ENCODE measurements at regions not wholly inside any gene's neighbourhood (a gene's known extent, or its start where the extent isn't known, plus 50 kb on each side); places are given as distances from the start of the nearest gene placed in this dataset.

GRCh38 chr13:24083141-24083540, 77.4 kb upstream of the SPATA13 start:
- intact Hi-C loops (cut with DNase I; ENCODE audit: low total_unique reads) = no loop called here
- Histone ChIP-seq H3K27ac (no peak overlapping the region), H3K4me3 (no peak overlapping the region)

GRCh38 chr13:24083722-24084421, 76.6 kb upstream of the SPATA13 start:
- TF ChIP-seq CTCF (IDR thresholded peaks at IDR 0.05) = no peak
- no peak for TF ChIP-seq POLR2A (IDR thresholded peaks at IDR 0.05)
- intact Hi-C loops (cut with DNase I; ENCODE audit: low total_unique reads) = no loop called here
- H3K27ac ChIP-seq = no peak overlapping the region
- no peaks in the 10 kb centered on the region for H3K9me3 ChIP-seq
- peak; percentile 43 for DNase-seq
- H3K27me3 ChIP-seq = no peaks in the 10 kb centered on the region
- H3K4me3 ChIP-seq = no peak overlapping the region
- no peaks in the 10 kb centered on the region for H3K36me3 ChIP-seq (ENCODE audit: low read depth, missing control alignments)
- peaks cover 23% of the 10 kb centered on the region for H3K4me1 ChIP-seq
- WGBS, 2 donors = 29 to 52% methylated on average over 15 of the region's 15 CpGs

More at GRCh38 chr13:24083141-24083540, 77.4 kb upstream of the SPATA13 start:
- DNase-seq = no peak
- Histone ChIP-seq H3K36me3 (ENCODE audit: low read depth, missing control alignments) (no peaks in the 10 kb centered on the region), H3K9me3 (no peaks in the 10 kb centered on the region), H3K27me3 (no peaks in the 10 kb centered on the region), H3K4me1 (peaks cover 23% of the 10 kb centered on the region)
- TF ChIP-seq POLR2A (IDR thresholded peaks at IDR 0.05) (no peak), CTCF (IDR thresholded peaks at IDR 0.05) (no peak)
- WGBS, 2 donors = 73 to 81% methylated on average over 5 of the region's 5 CpGs

- H3K4me1 ChIP-seq = peaks cover 23% of the 10 kb centered on the region
- no peak overlapping the region for H3K4me3 ChIP-seq
- DNase-seq = no peak
- no peak overlapping the region for H3K27ac ChIP-seq
- WGBS, 2 donors = 96 to 97% methylated on average over 4 of the region's 4 CpGs
- no peaks in the 10 kb centered on the region for H3K27me3 ChIP-seq
- no peak for TF ChIP-seq POLR2A (IDR thresholded peaks at IDR 0.05)
- no peak for TF ChIP-seq CTCF (IDR thresholded peaks at IDR 0.05)
- no peaks in the 10 kb centered on the region for H3K36me3 ChIP-seq (ENCODE audit: low read depth, missing control alignments)
- intact Hi-C loops (cut with DNase I; ENCODE audit: low total_unique reads) = no loop called here
- no peaks in the 10 kb centered on the region for H3K9me3 ChIP-seq
These were observed 74.9 kb upstream of the SPATA13 start for GRCh38 chr13:24085662-24086061.

- Histone ChIP-seq H3K9me3 (no peaks in the 10 kb centered on the region), H3K4me3 (no peak overlapping the region), H3K4me1 (peaks cover 23% of the 10 kb centered on the region), H3K27me3 (no peaks in the 10 kb centered on the region), H3K27ac (no peak overlapping the region), H3K36me3 (ENCODE audit: low read depth, missing control alignments) (no peaks in the 10 kb centered on the region)
- 56 to 67% methylated on average over 6 of the region's 6 CpGs for WGBS, 2 donors
- TF ChIP-seq CTCF (IDR thresholded peaks at IDR 0.05) (no peak), POLR2A (IDR thresholded peaks at IDR 0.05) (no peak)
- intact Hi-C loops (cut with DNase I; ENCODE audit: low total_unique reads) = no loop called here
- no peak for DNase-seq
These were observed 73.9 kb upstream of the SPATA13 start for GRCh38 chr13:24086642-24087041.

All from testis (tissue), 2 donors.